Prostate gland (tissue), 2 donors: ENCODE measurements at regions not wholly inside any gene's neighbourhood (a gene's known extent, or its start where the extent isn't known, plus 50 kb on each side); places are given as distances from the start of the nearest gene placed in this dataset.
"Not testable (repeated sequence)": the region's sequence is repeated elsewhere in the genome, so short reads cannot be mapped to it uniquely, and the experiment has no call there.

ENCODE experiments used
- DNase-seq: peaks from one replicate; pipeline ENCODE4 v3.0.0-alpha.2; 2019; ENCODE audit warnings: low spot score
- H3K27ac ChIP-seq, 2 donors: fragments of 200-600 bp; sonication (generic); 2 replicates each; pipeline ENCODE4 v1.5.1; 2017 to 2019
- H3K27me3 ChIP-seq: fragments of 200-600 bp; sonication (generic); replicated peaks from 2 replicates; pipeline ENCODE4 v1.5.1; 2019; ENCODE audit not compliant: insufficient read depth
- H3K36me3 ChIP-seq, 2 donors: fragments of 200-600 bp; sonication (generic); 1 replicate in 1 of 2; 2 replicates in 1 of 2; pipeline versions ENCODE4 v1.5.1 to v1.8.1; 2017 to 2019
- H3K4me1 ChIP-seq: fragments of 200-600 bp; sonication (generic); replicated peaks from 2 replicates; pipeline ENCODE4 v1.5.1; 2019
- H3K4me3 ChIP-seq, 2 donors: fragments of 200-600 bp; sonication (generic); 2 replicates each; pipeline ENCODE4 v1.5.1; 2017 to 2019
- H3K9me3 ChIP-seq: fragments of 200-600 bp; sonication (generic); 2 replicates; pipeline ENCODE4 v1.5.1; 2017
- POLR2A ChIP-seq: fragments of 450-650 bp; IDR thresholded peaks from one replicate; pipeline ENCODE4 v1.6.1; 2016; ENCODE audit warnings: antibody characterized with exemption, mild to moderate bottlenecking
- POLR2AphosphoS5 ChIP-seq: sonication (generic); formaldehyde crosslinking; IDR thresholded peaks from one replicate; pipeline ENCODE4 v1.6.1; 2017; ENCODE audit warnings: antibody characterized with exemption
- WGBS: methylation state at CpG from one replicate; pipeline ENCODE4 v1.1.5; 2018; 5-methylcytosine and 5-hydroxymethylcytosine counted together
- intact Hi-C: fragments of 100-400 bp; cut with DNase I; formaldehyde crosslinking; loops from one replicate; pipeline ENCODE4 v1.14.2; 2022
- TF ChIP-seq, protein P1 (sequence below), 4 experiments: fragments of 200-600 bp in 2 of 4; fragments of 450-650 bp in 2 of 4; sonication (generic) in 2 of 4; IDR thresholded peaks; 1 replicate in 3 of 4; 2 replicates in 1 of 4; pipeline ENCODE4 v1.5.1; 2016 to 2019; ENCODE audit warnings: antibody characterized with exemption in 4 of 4, mild to moderate bottlenecking in 2 of 4, moderate library complexity in 2 of 4

DNA sequence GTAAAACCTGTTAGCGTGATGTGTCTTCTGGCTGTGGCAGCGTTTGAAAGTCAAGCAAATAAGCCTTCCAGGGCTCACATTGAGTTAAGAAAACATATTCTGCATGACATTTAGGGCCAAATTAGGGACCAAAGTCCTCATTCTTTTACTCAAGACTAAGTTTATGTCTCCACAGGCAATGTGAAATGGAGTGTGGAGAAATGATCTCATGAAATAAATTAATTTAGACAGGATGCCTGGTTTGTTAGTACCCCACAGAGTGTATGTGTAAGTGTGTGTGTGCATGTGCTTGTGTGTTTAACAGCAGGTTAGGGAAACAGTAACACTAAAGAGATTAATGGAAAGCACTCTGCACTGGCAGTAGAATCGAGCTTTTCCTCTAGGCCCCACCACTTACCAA lies 82.9 kb upstream of the SNX2 start:
- TF ChIP-seq POLR2A (no peak), POLR2AphosphoS5 (no peak)
- TF ChIP-seq, protein P1, sequence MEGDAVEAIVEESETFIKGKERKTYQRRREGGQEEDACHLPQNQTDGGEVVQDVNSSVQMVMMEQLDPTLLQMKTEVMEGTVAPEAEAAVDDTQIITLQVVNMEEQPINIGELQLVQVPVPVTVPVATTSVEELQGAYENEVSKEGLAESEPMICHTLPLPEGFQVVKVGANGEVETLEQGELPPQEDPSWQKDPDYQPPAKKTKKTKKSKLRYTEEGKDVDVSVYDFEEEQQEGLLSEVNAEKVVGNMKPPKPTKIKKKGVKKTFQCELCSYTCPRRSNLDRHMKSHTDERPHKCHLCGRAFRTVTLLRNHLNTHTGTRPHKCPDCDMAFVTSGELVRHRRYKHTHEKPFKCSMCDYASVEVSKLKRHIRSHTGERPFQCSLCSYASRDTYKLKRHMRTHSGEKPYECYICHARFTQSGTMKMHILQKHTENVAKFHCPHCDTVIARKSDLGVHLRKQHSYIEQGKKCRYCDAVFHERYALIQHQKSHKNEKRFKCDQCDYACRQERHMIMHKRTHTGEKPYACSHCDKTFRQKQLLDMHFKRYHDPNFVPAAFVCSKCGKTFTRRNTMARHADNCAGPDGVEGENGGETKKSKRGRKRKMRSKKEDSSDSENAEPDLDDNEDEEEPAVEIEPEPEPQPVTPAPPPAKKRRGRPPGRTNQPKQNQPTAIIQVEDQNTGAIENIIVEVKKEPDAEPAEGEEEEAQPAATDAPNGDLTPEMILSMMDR (IDR thresholded peaks at IDR 0.05), result no peak
- no peak for DNase-seq
- no peaks in the 10 kb centered on the region for H3K36me3 ChIP-seq
- no peak overlapping the region for H3K4me3 ChIP-seq
- no peak overlapping the region for H3K27ac ChIP-seq
- 80% methylated on average over 3 of the region's 3 CpGs for WGBS
- no peaks in the 10 kb centered on the region for H3K9me3 ChIP-seq
- intact Hi-C loops, result no loop called here
- H3K27me3 ChIP-seq, result no peaks in the 10 kb centered on the region
- H3K4me1 ChIP-seq, result no peaks in the 10 kb centered on the region

DNA sequence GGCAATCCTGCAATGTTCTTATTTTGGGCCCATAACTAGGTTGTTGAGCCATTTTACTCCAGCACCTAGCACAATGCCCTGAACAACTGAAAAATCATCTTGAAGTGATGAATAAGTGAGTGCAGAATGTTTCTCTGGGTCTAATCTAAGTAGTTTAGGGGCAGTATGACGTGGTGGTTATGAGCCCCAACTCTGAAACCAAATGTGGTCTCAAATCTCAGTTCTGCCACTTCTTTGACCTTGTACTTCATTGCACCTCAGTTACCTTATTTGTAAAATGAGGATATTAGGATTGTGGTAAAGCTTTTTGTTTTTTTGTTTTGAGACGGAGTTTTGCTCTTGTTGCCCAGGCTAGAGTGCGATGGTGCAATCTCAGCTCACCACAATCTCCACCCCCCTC lies 80.9 kb upstream of the SNX2 start:
- Histone ChIP-seq H3K27me3 (no peaks in the 10 kb centered on the region), H3K4me3 (no peak overlapping the region), H3K36me3 (no peaks in the 10 kb centered on the region), H3K27ac (no peak overlapping the region), H3K4me1 (no peaks in the 10 kb centered on the region), H3K9me3 (no peaks in the 10 kb centered on the region)
- DNase-seq, result no peak
- intact Hi-C loops, result no loop called here
- TF ChIP-seq, protein P1 (IDR thresholded peaks at IDR 0.05), result no peak
- TF ChIP-seq POLR2AphosphoS5, result no peak
- no peak for TF ChIP-seq POLR2A
- 94% methylated on average over 3 of the region's 3 CpGs for WGBS

DNA sequence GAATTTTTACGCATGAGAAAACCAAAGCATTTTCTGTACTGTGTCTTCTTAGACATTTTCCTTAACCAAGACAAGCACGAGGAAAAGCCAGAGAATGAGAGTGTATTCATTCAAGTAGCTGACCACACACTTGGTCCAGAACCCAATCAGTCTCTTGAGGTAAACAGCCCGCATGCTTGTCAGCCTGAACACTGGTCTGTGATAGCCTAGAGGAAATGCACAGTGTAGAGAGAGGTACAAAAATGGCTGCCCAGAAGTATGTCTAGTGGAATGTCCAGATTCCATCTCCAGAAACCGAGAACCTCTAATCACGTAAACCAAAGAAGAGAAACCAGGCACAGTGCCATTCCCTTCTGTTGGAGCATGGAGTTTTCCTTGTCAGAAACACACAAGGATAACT lies 80.0 kb upstream of the SNX2 start:
- no peaks in the 10 kb centered on the region for H3K9me3 ChIP-seq
- WGBS, result 91% methylated on average over 5 of the region's 5 CpGs
- no peaks in the 10 kb centered on the region for H3K27me3 ChIP-seq
- TF ChIP-seq, protein P1 (IDR thresholded peaks at IDR 0.05), result no peak
- TF ChIP-seq POLR2A (no peak), POLR2AphosphoS5 (no peak)
- H3K4me1 ChIP-seq, result no peaks in the 10 kb centered on the region
- intact Hi-C loops, result no loop called here
- DNase-seq, result no peak
- no peaks in the 10 kb centered on the region for H3K36me3 ChIP-seq
- no peak overlapping the region for H3K27ac ChIP-seq
- no peak overlapping the region for H3K4me3 ChIP-seq

DNA sequence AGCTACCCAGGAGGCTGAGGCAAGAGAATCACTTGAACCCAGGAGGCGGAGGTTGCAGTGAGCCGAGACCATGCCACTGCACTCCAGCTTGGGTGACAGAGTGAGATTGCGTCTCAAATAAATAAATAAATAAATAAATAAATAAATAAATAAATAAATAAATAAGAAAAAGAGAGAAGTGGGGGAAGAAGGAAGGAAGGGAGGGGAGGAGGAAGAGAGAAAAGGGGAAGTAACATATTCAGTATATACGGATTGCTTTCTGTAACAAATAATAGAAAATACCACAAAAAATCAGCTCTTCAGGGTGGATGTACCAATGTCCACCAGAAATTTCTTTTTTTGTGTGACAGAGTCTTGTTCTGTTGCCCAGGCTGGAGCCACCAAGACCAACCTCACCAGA lies 78.1 kb upstream of the SNX2 start:
- DNase-seq, H3K4me1 ChIP-seq, H3K27me3 ChIP-seq, H3K9me3 ChIP-seq, H3K36me3 ChIP-seq, H3K27ac ChIP-seq, intact Hi-C loops, H3K4me3 ChIP-seq: not testable (repeated sequence)
- 96% methylated on average over 4 of the region's 4 CpGs for WGBS

DNA sequence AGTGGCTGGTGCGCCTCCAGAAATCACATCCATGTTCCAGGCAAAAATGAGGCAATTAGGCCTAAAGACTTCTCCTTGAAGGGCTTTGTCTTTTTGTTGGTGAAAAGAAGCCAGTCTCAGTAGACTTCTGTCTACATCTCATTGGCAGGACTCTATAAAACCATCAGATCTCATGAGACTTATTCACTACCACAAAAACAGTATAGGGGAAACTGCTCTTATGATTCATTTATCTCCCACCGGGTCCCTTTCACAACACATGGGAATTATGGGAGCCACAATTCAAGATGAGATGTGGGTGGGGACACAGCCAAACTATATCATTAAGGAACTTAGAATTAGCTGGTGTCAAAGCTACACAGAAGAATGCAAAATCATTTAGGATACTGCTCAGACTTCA lies 77.7 kb upstream of the SNX2 start:
- no peaks in the 10 kb centered on the region for H3K36me3 ChIP-seq
- H3K27me3 ChIP-seq, result no peaks in the 10 kb centered on the region
- intact Hi-C loops, result no loop called here
- H3K9me3 ChIP-seq, result no peaks in the 10 kb centered on the region
- no peak overlapping the region for H3K4me3 ChIP-seq
- TF ChIP-seq, protein P1 (IDR thresholded peaks at IDR 0.05), result no peak
- TF ChIP-seq POLR2AphosphoS5, result no peak
- no peak for TF ChIP-seq POLR2A
- WGBS, result 85% methylated on average over 2 of the region's 2 CpGs
- no peak overlapping the region for H3K27ac ChIP-seq
- DNase-seq, result no peak
- no peaks in the 10 kb centered on the region for H3K4me1 ChIP-seq
